Fibroblast of pulmonary artery (primary cell): ENCODE measurements at regions not wholly inside any gene's neighbourhood (a gene's known extent, or its start where the extent isn't known, plus 50 kb on each side); places are given as distances from the start of the nearest gene placed in this dataset.

Experiments
- DNase-seq: peaks from one replicate; pipeline ENCODE4 v3.0.0-alpha.2; 2010; ENCODE audit warnings: low read depth
- H3K4me3 ChIP-seq: replicated peaks from 2 replicates; pipeline ENCODE4 v1.5.1; 2011; ENCODE audit warnings: low read depth, mild to moderate bottlenecking, control low read depth, low read length, moderate library complexity
- CTCF ChIP-seq: IDR thresholded peaks from 2 replicates; pipeline ENCODE4 v1.5.1; 2011; ENCODE audit warnings: mild to moderate bottlenecking, control low read depth, low read length, inconsistent platforms; ENCODE audit errors: missing control alignments

GRCh38 chr4:10342866-10343265 lies 114.4 kb downstream of the ZNF518B start:
- TF ChIP-seq CTCF, result no peak
- H3K4me3 ChIP-seq, result no peak overlapping the region
- DNase-seq, result no peak

GRCh38 chr4:10336471-10336870 lies 120.8 kb downstream of the ZNF518B start:
- peak; percentile 22 for DNase-seq
- no peak overlapping the region for H3K4me3 ChIP-seq
- no peak for TF ChIP-seq CTCF

- TF ChIP-seq CTCF, result no peak
- no peak for DNase-seq
Observed at GRCh38 chr4:10335050-10335449, 122.2 kb downstream of the ZNF518B start.

GRCh38 chr4:10334506-10335028 lies 122.7 kb downstream of the ZNF518B start:
- no peak for DNase-seq
- no peak for TF ChIP-seq CTCF
- H3K4me3 ChIP-seq, result no peak overlapping the region

More at GRCh38 chr4:10335050-10335449, 122.2 kb downstream of the ZNF518B start:
- H3K4me3 ChIP-seq, result no peak overlapping the region

- no peak for TF ChIP-seq CTCF
- no peak overlapping the region for H3K4me3 ChIP-seq
- DNase-seq, result no peak
Observed at GRCh38 chr4:10333942-10334341, 123.3 kb downstream of the ZNF518B start.

- TF ChIP-seq CTCF, result no peak
- no peak for DNase-seq
- no peak overlapping the region for H3K4me3 ChIP-seq
Observed at GRCh38 chr4:10326075-10326474, 131.2 kb downstream of the ZNF518B start.

GRCh38 chr4:10321931-10322330 lies 135.3 kb downstream of the ZNF518B start:
- H3K4me3 ChIP-seq, result no peak overlapping the region
- no peak for TF ChIP-seq CTCF
- no peak for DNase-seq
